H1 (cell line): ENCODE measurements at regions not wholly inside any gene's neighbourhood (a gene's known extent, or its start where the extent isn't known, plus 50 kb on each side); places are given as distances from the start of the nearest gene placed in this dataset.

Experiments used
- CHD7 ChIP-seq: fragments of 300-600 bp; sonication (generic); IDR thresholded peaks from 2 replicates; pipeline ENCODE4 v1.7.1; 2012; ENCODE audit warnings: low read length, moderate library complexity, mild to moderate bottlenecking, inconsistent platforms; ENCODE audit not compliant: insufficient replicate concordance
- HDAC6 ChIP-seq: IDR thresholded peaks from one replicate; pipeline ENCODE4 v1.7.1; 2012; ENCODE audit warnings: low read depth, mild to moderate bottlenecking, inconsistent platforms, low read length, moderate library complexity
- JUN ChIP-seq: IDR thresholded peaks from 2 replicates; pipeline ENCODE4 v1.6.1; 2011; ENCODE audit warnings: low read depth, mild to moderate bottlenecking, improper control_type of control experiment, low read length
- SIX5 ChIP-seq: IDR thresholded peaks from 2 replicates; pipeline ENCODE4 v1.6.1; 2011; ENCODE audit warnings: mild to moderate bottlenecking, low read depth, low read length
- SP4 ChIP-seq: IDR thresholded peaks from 2 replicates; pipeline ENCODE4 v1.6.1; 2012; ENCODE audit warnings: low read length, inconsistent platforms
- SUZ12 ChIP-seq: fragments of 200-600 bp; sonication (generic); IDR thresholded peaks from 2 replicates; pipeline ENCODE4 v1.6.1; 2012; ENCODE audit warnings: mild to moderate bottlenecking, inconsistent platforms, low read length, moderate library complexity, mixed read lengths

- TF ChIP-seq HDAC6 (no peak), SP4 (no peak), SIX5 (no peak), CHD7 (no peak), JUN (no peak), SUZ12 (no peak)
Measured at GRCh38 chr22:48182031-48182430, 1419.6 kb downstream of the TBC1D22A start (continued).
